Fibroblast of the aortic adventitia (primary cell): ENCODE measurements at regions not wholly inside any gene's neighbourhood (a gene's known extent, or its start where the extent isn't known, plus 50 kb on each side); places are given as distances from the start of the nearest gene placed in this dataset.
A peak's percentile ranks its signal among the peaks of the same experiment; 100 is the strongest.

ENCODE experiments used
- DNase-seq: peaks from one replicate; pipeline ENCODE4 v3.0.0-alpha.2; 2010; ENCODE audit warnings: low read depth
- H3K4me3 ChIP-seq: 2 replicates; pipeline ENCODE4 v1.5.1; 2011; ENCODE audit warnings: low read depth, mild to moderate bottlenecking, control low read depth, low read length, moderate library complexity
- CTCF ChIP-seq: IDR thresholded peaks from 2 replicates; pipeline ENCODE4 v1.5.1; 2011; ENCODE audit warnings: mild to moderate bottlenecking, low read length, control low read depth, inconsistent platforms; ENCODE audit not compliant: insufficient read depth

GRCh38 chr6:165219629-165220028, 89.8 kb downstream of the C6orf118 start:
- no peak for TF ChIP-seq CTCF
- no peak overlapping the region for H3K4me3 ChIP-seq
- DNase-seq, result no peak

GRCh38 chr6:165218829-165219228, 90.6 kb downstream of the C6orf118 start:
- H3K4me3 ChIP-seq, result no peak overlapping the region
- DNase-seq, result peak; percentile 35
- no peak for TF ChIP-seq CTCF

GRCh38 chr6:165206798-165207197, 102.6 kb downstream of the C6orf118 start:
- H3K4me3 ChIP-seq, result no peak overlapping the region
- DNase-seq, result no peak
- TF ChIP-seq CTCF, result no peak

- TF ChIP-seq CTCF, result no peak
- H3K4me3 ChIP-seq, result no peak overlapping the region
- no peak for DNase-seq
Measured at GRCh38 chr6:165205632-165206031, 103.8 kb downstream of the C6orf118 start.

- no peak for DNase-seq
- no peak for TF ChIP-seq CTCF
Measured at GRCh38 chr6:165204807-165205545, 104.4 kb downstream of the C6orf118 start.

GRCh38 chr6:165200178-165200577, 109.2 kb downstream of the C6orf118 start:
- no peak for DNase-seq
- TF ChIP-seq CTCF, result no peak

More at GRCh38 chr6:165204807-165205545, 104.4 kb downstream of the C6orf118 start:
- no peak overlapping the region for H3K4me3 ChIP-seq

GRCh38 chr6:165191461-165191860, 117.9 kb downstream of the C6orf118 start:
- no peak overlapping the region for H3K4me3 ChIP-seq
- no peak for TF ChIP-seq CTCF
- DNase-seq, result no peak

More at GRCh38 chr6:165200178-165200577, 109.2 kb downstream of the C6orf118 start:
- no peak overlapping the region for H3K4me3 ChIP-seq
